ENCODE measurements at regions not wholly inside any gene's neighbourhood (a gene's known extent, or its start where the extent isn't known, plus 50 kb on each side); places are given as distances from the start of the nearest gene placed in this dataset.
"Not testable (repeated sequence)": the region's sequence is repeated elsewhere in the genome, so short reads cannot be mapped to it uniquely, and the experiment has no call there.

DNA sequence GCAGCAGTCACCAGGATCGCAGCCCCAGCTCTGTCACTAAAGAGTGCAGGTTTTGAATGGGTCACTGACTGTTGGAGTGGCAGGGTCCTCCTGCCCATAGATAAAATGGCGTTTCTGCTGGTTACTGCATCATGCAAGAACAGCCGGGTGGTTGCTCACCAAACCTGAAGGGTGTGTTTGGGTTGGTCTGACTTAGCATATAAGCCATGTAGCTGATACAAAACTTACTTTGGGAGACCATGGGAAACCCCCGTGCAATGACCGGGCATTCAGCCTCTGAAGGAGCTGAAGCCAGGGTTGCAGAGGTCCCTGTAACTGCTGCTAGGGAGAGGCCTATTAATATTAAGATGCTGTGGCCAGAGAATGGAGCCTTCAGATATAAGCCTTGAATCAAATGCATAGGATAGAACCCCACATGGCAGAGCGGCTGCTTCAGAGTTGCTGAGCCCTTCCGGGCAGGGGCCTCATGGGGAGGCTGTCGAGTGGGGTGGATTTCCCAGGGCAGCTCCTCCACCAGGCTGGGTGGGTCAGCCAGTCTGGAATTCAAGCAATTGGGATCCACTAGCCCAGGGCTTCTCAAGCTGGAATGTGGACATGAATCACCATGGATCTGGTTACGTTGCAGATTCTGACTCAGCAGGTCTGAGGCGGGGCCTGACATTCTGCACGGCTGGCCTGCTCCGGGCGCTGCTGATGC is 70.9 kb upstream of the CTBP2 start:
- no peak overlapping the region for H3K27ac ChIP-seq
- no peaks in the 10 kb centered on the region for H3K27me3 ChIP-seq (ENCODE audit: low read depth)
- ATAC-seq (peak in 1 of 2 donors; percentile 29), DNase-seq (no peak)
- H3K4me3 ChIP-seq, result no peak overlapping the region
- no peaks in the 10 kb centered on the region for H3K9me3 ChIP-seq
- no peaks in the 10 kb centered on the region for H3K36me3 ChIP-seq
- intact Hi-C loops (cut with DNase I), result no loop called here
- no peaks in the 10 kb centered on the region for H3K4me1 ChIP-seq
- TF ChIP-seq, protein P1, sequence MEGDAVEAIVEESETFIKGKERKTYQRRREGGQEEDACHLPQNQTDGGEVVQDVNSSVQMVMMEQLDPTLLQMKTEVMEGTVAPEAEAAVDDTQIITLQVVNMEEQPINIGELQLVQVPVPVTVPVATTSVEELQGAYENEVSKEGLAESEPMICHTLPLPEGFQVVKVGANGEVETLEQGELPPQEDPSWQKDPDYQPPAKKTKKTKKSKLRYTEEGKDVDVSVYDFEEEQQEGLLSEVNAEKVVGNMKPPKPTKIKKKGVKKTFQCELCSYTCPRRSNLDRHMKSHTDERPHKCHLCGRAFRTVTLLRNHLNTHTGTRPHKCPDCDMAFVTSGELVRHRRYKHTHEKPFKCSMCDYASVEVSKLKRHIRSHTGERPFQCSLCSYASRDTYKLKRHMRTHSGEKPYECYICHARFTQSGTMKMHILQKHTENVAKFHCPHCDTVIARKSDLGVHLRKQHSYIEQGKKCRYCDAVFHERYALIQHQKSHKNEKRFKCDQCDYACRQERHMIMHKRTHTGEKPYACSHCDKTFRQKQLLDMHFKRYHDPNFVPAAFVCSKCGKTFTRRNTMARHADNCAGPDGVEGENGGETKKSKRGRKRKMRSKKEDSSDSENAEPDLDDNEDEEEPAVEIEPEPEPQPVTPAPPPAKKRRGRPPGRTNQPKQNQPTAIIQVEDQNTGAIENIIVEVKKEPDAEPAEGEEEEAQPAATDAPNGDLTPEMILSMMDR (IDR thresholded peaks at IDR 0.05), result no peak

- TF ChIP-seq, protein P1 (IDR thresholded peaks at IDR 0.05), result no peak
- H3K27ac ChIP-seq, result no peak overlapping the region
- no peaks in the 10 kb centered on the region for H3K4me1 ChIP-seq
- H3K9me3 ChIP-seq, result no peaks in the 10 kb centered on the region
- DNase-seq (no peak), ATAC-seq (no peak)
- no peak overlapping the region for H3K4me3 ChIP-seq
- intact Hi-C loops (cut with DNase I), result no loop called here
- H3K27me3 ChIP-seq (ENCODE audit: low read depth), result no peaks in the 10 kb centered on the region
- H3K36me3 ChIP-seq, result no peaks in the 10 kb centered on the region
Measured at GRCh38 chr10:125230251-125230650, 69.9 kb upstream of the CTBP2 start.

DNA sequence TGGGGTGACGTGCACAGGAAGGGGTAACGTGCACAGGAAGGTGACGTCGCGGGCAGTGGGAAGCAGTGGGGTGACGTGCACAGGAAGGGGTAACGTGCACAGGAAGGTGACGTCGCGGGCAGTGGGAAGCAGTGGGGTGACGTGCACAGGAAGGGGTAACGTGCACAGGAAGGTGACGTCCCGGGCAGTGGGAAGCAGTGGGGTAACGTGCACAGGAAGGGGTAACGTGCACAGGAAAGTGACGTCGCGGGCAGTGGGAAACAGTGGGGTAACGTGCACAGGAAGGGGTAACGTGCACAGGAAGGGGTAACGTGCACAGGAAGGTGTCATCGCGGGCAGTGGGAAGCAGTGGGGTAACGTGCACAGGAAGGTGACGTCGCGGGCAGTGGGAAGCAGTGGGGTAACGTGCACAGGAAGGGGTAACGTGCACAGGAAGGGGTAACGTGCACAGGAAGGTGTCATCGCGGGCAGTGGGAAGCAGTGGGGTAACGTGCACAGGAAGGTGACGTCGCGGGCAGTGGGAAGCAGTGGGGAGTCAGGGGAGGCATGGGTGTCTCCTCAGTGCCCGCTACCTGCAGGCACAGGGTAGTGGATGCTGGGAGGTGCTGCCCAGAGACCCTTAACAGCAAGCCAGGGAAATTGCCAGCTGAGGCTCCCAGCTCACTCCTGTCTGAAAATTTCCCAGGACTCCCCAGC is 68.0 kb upstream of the CTBP2 start:
- H3K27ac ChIP-seq; H3K9me3 ChIP-seq; intact Hi-C loops (cut with DNase I); H3K4me3 ChIP-seq; H3K27me3 ChIP-seq (ENCODE audit: low read depth); H3K4me1 ChIP-seq; ATAC-seq; DNase-seq; H3K36me3 ChIP-seq: not testable (repeated sequence)

- intact Hi-C loops (cut with DNase I), result no loop called here
- no peak for DNase-seq
- ATAC-seq, result peak in 1 of 2 donors; percentile 27
- TF ChIP-seq, protein P1 (IDR thresholded peaks at IDR 0.05), result no peak
- Histone ChIP-seq H3K9me3 (no peaks in the 10 kb centered on the region), H3K27me3 (ENCODE audit: low read depth) (no peaks in the 10 kb centered on the region), H3K27ac (no peak overlapping the region), H3K36me3 (no peaks in the 10 kb centered on the region), H3K4me3 (no peak overlapping the region), H3K4me1 (no peaks in the 10 kb centered on the region)
Measured at GRCh38 chr10:125227546-125227945, 67.2 kb upstream of the CTBP2 start.

DNA sequence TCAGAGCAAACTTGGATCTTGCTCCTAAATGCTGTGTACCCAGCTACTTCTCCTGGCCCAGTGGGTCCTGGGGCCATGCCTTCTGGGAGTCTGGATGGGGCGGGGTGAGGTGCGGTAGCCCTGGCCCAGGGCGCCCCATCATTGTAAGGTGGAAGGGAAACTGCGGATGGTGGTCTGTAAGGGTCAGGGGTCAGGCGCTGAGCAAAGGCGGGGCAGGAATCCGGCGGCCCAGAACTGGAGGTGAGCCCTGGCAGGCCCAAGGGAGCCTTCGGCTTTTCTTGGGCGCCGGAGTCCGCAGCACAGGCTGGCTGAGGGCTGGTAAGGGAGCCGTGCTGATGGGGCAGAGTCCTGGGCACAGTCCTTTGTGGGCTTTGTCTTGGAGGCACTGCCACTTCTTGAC is 66.5 kb upstream of the CTBP2 start:
- Histone ChIP-seq H3K9me3 (no peaks in the 10 kb centered on the region), H3K4me1 (no peaks in the 10 kb centered on the region), H3K27ac (no peak overlapping the region), H3K36me3 (no peaks in the 10 kb centered on the region), H3K4me3 (no peak overlapping the region), H3K27me3 (ENCODE audit: low read depth) (no peaks in the 10 kb centered on the region)
- TF ChIP-seq, protein P1 (IDR thresholded peaks at IDR 0.05), result no peak
- no peak for DNase-seq
- ATAC-seq, result peak in 1 of 2 donors; percentile 12
- intact Hi-C loops (cut with DNase I), result no loop called here

- ATAC-seq (no peak), DNase-seq (no peak)
- Histone ChIP-seq H3K27ac (no peak overlapping the region), H3K4me3 (no peak overlapping the region), H3K36me3 (no peaks in the 10 kb centered on the region), H3K4me1 (no peaks in the 10 kb centered on the region), H3K27me3 (ENCODE audit: low read depth) (no peaks in the 10 kb centered on the region), H3K9me3 (no peaks in the 10 kb centered on the region)
- TF ChIP-seq, protein P1 (IDR thresholded peaks at IDR 0.05), result no peak
- intact Hi-C loops (cut with DNase I), result no loop called here
Measured at GRCh38 chr10:125226005-125226404, 65.6 kb upstream of the CTBP2 start.
